Embryonic facial prominence (tissue), 1 donor: ENCODE measurements at regions not wholly inside any gene's neighbourhood (a gene's known extent, or its start where the extent isn't known, plus 50 kb on each side); places are given as distances from the start of the nearest gene placed in this dataset.
"Not testable (repeated sequence)": the region's sequence is repeated elsewhere in the genome, so short reads cannot be mapped to it uniquely, and the experiment has no call there.

Experiments used
- DNase-seq: peaks from one replicate; pipeline ENCODE4 v3.0.0-alpha.2; 2016; ENCODE audit errors: extremely low spot score

DNA sequence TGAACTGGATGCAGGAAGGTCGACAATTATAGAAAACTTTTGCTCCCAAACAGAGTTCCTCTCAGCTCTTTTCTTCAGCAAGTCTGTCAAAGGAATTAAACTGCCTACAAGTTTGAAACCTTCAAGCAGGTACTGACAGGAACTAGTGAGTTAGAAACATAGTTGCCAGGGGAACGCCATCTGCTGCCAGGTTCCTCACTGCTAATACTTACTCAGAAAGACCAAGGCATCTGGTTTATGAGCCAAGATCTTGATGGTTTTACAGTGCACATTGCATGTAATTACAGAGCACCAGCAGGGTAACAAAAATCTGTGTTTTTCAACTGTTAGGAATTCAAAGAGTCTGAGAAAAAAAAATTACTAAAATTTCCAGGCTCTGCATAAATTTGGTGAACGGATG is 300.0 kb upstream of the NRG3 start:
- no peak for DNase-seq

DNA sequence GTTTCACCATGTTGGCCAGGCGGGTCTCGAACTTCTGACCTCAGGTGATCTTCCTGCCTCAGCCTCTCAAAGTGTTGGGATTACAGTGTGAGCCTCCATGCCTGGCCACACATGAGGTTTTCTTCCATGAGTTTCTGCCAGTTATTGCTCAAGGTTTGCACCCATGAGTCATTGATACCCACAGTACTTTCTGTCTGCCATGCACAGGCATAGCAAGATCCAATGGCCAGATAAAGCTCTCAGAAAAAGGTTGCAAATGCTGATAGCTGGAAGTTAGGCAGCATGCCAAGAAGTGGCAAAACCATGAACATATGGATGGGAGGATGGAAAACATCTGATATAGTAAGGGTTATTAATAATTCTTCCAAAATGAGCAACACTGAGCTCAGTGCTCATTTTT is 298.7 kb upstream of the NRG3 start:
- no peak for DNase-seq

DNA sequence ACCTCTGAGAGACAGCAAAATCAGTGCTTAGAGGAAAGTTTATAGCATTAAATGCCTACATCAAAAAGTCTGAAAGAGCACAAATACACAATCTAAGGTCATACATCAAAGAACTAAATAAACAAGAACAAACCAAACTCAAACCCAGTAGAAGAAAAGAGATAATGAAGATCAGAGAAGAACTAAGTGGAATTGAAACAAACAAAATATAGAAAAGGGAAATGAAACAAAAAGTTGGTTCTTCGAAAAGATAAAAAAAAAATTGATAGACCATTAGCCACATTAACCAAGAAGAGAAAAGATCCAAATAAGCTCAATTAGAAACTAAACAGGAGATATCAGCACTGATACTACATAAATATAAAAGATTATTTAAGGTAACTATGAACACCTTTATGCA is 280.0 kb upstream of the NRG3 start:
- DNase-seq: no peak

DNA sequence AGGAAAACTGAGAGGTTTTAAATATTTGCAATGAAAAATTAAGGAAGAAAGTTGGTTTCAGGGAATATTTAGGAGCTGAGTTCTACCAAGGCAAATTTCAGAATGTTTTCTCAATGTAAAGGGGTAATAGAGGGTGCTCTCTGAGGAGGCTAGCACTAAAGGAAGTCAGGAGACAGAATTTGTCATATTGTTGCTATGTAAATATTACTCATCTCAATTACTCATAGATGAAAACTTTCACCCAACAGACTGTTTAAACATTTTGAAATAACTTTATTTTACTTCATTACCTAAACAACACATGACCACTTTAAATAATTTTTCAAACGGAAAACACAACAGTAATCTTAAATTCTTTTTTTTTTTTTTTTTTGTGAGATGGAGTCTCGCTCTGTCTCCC is 274.8 kb upstream of the NRG3 start:
- DNase-seq: no peak

DNA sequence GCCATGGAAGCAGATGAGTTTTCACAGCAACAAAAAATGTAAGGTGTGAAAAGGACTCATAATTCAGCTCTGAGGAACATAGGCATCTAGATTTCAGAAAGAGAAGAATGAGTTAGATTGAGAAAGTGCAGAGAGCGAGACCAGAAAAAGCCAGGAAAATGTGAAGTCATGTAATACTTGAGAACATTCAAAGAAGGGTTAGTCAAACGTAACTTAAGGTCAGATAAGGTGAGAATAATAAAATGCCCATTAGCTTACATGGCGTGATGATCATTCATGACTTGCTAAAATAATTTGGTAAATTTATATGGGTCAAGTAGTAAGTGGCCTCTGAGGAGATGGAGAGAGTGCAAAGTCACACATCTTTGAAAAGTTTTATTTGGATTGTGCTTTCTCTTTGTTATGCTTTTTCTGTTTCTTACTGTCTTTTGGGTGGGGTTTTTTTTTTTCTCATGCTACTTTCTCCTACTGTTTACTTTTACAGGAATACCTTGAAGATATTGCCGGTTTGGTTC is 271.8 kb upstream of the NRG3 start:
- DNase-seq: no peak

DNA sequence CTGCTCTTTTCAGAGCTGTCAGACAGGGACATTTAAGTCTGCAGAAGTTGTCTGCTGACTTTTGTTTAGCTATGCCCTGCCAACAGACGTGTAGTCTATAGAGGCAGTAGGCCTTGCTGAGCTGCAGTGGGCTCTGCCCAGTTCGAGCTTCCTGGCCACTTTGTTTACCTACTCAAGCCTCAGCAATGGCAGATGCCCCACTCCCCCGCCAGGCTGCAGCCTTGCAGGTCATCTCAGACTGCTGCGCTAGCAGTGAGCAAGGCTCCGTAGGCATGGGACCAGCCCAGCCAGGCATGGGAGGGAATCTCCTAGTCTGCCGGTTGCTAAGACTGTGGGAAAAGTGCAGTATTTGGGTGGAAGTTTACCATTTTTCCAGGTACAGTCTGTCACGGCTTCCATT is 230.5 kb upstream of the NRG3 start:
- not testable (repeated sequence) for DNase-seq

DNA sequence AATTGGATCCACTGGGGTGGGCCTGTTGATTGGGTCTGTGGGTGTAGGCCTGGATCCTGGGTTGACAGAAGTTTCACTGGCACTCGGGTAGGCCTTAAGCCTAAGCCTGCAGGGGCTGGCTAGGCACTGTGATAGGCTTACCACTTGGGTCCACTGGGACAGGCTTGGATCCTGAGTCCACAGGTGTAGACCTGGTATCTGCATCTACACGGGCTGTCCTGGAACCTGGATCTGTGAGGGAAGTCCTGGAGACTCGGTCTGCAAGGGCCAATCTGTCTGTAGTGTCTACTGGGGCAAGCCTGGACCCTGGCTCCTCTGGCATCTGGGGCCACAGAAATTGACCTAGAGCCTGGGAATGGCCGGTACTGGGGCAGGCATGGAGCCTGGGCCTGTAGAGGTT is 219.0 kb upstream of the NRG3 start:
- DNase-seq: no peak

DNA sequence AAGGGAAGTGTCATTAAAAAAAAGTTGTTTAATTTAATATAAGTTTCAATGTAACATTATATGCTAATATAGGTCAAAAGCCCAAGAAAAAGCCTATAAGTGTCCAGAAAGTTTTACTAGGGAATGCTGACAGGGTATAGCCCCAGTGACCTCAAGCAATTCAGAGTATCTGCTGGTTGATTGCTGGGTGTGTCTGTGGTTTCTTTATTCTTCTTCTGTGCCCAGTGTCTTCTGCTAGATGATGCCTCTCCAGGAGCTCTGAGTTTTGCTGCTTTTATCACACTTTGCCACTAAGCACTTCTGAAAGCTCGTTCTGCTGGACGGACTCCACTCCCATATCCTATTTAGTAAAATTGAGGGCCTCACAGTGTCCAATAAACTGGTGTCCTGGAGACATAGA is 212.2 kb upstream of the NRG3 start:
- DNase-seq: no peak

DNA sequence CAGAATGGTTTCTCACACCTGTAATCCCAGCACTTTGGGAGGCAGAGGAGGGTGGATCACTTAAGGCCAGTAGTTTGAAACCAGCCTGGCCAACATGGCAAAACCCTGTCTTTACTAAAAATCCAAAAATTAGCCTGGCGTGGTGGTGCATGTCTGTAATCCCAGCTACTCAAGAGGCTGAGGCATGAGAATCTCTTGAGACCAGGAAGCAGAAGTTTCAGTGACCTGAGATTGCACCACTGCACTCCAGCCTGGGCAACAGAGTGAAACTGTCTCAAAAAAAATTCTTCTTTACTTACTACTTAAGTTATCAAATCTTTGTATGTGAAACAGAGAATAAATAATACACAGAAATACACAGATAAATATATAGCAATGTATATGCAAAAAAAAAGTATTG is 210.2 kb upstream of the NRG3 start:
- not testable (repeated sequence) for DNase-seq

DNA sequence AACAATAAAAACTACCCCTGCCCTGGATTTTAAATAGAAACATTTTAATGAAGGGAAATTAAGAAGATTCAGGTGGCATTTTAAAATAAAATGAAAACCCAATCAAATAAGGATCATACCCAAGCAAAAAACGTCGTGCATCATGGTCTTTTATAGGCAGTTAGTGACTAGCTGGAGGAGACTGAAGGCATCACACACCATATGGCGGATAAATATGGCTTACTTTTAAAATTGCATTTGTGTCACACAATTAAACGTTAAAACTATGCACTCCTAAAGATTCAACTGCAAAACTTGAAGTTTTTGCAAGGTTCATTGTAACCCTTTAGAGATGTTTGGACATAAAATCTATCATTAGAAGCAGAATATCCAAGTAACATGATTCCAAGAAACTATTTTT is 200.1 kb upstream of the NRG3 start:
- no peak for DNase-seq

DNA sequence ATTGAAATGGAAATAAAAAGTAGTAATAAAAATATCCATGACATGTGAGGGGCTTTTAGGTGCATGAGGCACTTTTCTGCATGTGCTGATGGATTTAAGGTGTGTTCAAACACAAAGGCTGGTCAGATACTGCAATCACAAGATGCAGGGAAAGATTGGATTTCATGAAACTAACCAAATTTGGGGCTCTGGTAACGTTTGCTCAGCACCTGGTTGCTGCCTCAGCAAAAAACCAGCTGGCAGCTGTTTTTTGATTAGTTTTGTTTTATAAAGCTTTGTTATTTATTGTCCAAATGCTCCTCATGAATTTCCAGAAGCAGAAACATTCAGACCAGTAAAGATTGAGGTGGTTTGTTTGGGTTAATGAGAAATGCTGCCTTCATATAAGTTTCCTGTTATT is 195.7 kb upstream of the NRG3 start:
- no peak for DNase-seq

DNA sequence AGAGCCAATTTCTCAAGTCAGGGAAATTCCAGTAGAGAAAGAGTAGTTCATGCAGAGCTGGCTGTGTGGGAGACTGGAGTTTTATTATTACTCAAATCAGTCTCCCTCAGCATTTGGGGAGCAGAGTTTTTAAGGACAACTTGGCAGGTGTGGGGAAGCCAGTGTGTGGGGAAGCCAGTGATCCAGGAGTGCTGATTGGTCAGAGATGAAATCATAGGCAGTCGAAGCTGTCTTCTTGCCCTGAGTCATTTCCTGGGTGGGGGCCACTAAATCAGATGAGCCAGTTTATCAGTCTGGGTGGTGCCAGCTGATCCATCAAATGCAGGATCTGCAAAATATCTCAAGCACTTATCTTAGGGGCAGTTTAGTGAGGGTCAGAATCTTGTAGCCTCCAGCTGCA is 194.6 kb upstream of the NRG3 start:
- no peak for DNase-seq

DNA sequence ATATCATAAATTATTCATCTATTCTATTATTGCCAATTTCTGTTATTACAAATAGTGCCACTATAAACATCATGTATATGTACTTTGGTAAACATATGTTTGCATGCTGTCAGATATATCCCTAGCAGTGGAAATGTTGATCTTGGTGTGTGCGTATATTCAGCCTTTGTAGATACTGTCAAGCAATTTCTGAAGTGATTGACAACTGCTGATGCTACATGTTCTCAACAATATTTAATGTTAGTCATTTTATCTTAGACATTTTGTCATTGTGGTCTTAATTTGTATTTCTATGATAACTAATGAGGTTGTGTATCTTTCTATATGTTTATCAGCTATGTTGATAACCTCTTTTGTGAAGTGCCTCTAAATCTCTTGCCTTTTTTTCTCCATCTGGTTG is 186.5 kb upstream of the NRG3 start:
- no peak for DNase-seq

DNA sequence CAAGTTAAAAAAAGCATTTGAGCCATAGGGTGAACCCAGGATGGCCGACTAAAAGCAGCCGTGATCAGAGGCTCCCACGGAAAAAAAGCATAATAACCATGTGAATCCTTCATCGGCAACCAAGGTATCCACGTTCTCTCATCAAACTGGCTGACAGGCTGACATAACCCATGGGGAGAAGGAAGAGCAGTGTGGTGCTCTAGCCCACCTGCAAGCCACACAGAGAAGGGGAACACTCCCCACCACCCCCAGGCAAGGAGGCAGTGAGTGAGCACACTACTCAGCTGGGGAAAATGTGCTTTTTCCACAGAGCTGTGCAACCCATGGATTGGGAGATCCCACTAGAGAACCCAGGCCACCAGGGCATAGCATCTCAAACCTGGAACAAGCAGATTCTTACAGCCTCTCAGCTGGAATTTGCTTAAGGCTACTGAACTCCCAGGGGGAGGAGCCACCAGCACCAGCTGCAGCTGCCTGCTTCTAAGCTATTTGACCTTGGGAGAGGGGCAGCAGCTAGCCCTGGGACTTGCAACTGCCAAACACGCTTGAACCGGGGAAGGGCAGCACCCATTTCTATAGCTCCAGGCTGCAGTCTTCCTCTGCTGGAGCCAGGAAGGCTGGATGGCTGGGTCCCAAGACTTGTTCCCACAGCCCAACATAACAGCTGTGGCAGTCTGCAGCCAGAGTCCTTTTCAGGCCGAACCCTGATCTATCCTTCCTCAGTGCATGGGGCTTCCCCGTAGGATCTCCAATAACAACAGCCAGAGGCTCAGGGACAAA is 178.2 kb upstream of the NRG3 start:
- DNase-seq: no peak

DNA sequence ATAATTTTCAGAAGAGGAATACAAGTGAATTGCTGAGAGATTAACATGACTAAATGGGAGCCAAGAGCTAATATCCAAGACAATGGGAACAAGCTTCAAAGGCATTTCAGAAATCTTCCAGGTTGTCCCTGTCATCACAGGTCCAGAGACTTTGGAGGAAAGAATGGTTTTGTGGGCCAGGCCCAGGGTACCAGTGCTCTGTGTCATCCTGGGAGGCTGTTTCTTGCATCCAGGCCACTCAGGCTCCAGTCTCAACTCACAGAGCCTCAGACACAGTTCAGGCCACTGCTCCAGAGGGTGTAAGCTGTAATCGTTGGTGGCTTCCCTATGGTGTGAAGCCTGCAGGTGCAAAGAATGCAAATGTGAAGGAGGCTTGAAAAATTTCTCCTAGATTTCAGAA is 170.4 kb upstream of the NRG3 start:
- no peak for DNase-seq

DNA sequence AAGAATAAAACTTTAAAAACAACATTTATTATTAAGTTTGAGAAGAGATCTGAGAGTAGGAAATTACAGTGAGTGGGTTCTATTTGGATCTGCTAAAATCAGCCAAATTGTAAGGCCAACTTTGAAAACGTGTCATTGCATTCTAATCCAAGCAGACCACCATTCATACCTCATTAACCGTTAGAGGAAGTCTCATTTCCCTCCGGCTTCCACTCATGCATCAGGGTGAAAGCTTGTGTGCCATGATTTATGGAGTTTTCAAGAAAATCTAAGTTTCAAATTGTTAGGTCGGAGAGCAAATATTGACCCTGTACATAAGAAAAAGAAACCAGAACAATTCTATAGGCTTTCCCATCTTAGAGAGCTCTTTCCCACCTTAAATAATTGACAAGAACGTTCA is 166.6 kb upstream of the NRG3 start:
- no peak for DNase-seq

DNA sequence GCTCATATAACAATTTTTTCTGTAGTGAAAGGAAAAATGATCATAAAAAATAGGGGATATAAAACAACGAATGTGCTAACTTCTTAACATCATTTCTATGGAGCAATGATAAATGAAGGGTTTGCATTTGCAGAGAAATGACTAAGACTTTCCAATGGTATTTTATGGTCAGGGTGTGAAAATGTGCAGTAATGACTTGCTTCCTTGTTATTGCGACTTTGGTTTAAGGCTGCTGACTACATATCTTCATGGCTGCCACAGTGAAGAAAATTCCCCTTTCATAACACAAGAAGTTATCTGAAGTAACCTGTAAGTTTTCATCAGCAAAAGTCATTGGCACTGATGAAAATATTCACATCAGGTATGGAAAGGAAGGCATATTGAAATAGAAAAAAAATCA is 166.1 kb upstream of the NRG3 start:
- no peak for DNase-seq

DNA sequence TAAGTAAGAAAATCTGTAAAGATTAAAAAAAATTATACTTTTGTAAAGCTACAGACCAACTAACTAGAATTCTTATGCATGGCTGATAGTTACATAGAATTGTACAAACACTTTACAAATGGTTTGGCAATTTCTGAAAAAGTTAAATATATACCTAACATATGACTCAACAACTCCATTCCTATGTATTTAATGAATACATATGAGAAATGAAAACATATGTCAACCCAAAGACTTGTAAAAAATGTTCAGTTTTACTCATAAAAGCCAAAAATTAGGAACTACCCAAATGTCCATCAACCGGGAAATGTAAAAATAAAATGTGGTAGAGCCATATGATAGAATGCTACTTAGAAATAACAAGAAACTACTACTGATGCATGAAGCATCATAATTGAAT is 152.6 kb upstream of the NRG3 start:
- no peak for DNase-seq

DNA sequence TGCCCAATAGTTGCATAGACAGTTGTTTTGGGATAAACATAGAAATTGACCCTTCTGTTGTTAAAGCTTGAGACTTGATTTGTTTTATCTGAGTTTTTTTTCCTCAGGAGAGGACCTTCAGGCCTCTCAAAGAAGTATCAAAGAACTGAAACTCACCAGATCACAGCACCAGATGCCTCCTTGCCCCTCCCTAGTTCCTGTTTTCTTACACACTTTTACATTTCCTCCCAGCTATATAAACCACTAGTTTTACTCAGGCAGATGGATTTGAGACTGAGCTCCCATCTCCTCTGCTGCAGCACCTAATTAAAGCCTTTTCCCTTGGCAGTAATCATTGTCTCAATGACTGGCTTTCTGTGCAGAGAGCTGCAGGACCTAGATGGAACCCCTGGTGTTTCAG is 150.6 kb upstream of the NRG3 start:
- DNase-seq: no peak

DNA sequence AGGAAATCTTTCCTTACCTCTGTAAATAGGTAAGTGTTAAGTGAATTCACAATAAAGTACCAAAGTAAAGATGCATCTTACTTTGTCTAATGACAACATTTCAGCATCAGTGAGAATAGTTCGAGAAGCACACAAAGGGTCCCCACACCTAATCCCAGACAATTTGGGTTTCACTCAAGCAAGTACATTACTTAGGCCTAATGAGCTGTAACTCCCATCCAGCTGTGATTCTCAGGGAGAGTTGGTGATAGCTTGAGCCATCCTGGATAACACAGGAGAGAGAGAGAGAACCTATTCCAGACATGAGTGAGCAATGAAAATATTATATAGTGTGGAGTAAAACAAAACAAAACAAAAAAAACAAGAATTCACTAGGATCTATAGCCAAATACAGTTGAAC is 149.1 kb upstream of the NRG3 start:
- no peak for DNase-seq

DNA sequence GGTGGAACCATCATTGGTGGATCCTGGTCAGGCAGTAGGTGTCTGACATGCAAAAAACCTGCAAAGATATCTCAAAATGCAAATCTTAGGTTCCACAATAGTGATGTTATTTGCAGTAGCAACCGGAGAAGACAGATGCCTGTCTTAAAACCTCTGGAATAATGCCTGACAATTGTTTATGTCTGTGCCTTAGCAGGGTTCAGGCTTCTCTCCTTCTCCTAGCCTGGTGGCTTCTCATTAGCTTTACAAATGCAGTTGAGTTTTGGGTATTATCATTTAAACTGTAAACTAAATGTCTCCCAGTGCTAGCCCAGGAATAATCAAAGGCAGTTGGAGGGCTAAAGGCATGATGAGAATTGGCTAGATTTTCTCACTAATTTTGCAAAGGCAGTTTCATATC is 146.3 kb upstream of the NRG3 start:
- DNase-seq: no peak

DNA sequence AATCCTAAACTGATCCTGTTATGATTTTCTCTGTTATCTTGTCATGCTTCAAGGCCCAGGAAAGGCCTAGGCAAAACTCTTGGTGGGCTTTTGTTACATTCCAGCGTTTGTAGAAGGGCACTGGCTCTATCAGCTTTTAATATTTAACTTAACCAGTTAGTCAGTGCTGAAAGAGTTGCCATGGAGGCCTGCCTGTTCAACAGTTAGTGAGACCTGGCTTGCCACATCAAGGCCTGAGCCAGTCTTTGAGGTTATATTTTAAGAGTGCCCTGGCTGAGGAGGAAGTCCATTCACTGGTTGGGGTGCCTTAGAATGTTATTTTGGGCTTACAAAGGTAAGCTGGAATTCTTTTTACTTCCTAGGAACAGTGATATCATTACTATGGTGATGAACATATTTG is 144.1 kb upstream of the NRG3 start:
- DNase-seq: no peak

DNA sequence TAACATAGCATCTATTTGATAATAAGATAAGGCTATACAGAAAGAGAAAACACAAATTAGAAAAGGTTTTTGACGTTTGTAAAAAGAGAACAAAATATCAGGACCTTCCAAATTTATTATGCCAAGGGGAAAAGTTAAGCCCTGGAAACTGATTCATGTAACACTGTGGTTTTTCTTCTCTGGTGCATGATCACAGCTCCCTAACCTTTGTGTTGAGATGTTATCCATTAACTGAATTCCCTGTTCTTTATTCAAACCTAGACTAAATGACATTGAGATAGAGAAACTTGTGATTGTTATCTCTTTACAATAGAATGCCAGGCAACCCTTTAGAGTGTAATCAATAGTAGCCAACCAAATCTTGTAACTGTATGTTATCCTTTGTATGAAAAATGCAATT is 141.5 kb upstream of the NRG3 start:
- DNase-seq: no peak

DNA sequence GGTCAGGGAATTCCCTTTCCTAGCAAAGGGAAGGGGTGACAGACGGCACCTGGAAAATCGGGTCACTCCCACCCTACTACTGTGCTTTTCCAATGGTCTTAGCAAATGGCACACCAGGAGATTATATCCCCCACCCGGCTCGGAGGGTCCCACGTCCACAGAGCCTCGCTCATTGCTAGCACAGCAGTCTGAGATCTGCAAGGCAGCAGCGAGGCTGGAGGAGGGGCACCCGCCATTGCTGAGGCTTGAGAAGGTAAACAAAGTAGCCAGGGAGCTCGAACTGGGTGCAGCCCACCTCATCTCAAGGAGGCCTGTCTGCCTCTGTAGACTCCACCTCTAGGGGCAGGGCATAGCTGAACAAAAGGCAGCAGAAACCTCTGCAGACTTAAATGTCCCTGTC is 139.8 kb upstream of the NRG3 start:
- DNase-seq: not testable (repeated sequence)
